GM11168 (cell line): ENCODE measurements at regions not wholly inside any gene's neighbourhood (a gene's known extent, or its start where the extent isn't known, plus 50 kb on each side); places are given as distances from the start of the nearest gene placed in this dataset.
"Not testable (repeated sequence)": the region's sequence is repeated elsewhere in the genome, so short reads cannot be mapped to it uniquely, and the experiment has no call there.

ENCODE experiments used
- in situ Hi-C: fragments of 300-500 bp; cut with MboI; formaldehyde crosslinking; loops from one replicate; pipeline ENCODE4 v1.12.0; 2022; ENCODE audit warnings: low sequenced_read_pairs; ENCODE audit not compliant: unreplicated experiment

GRCh38 chr5:131107128-131107527, 57.9 kb downstream of the HINT1 start:
- in situ Hi-C loops = loop anchor here (10.0 kb wide), 1 partner anchor 222 kb away; no protein-coding TSS in a partner anchor

- in situ Hi-C loops = loop anchor here (10.0 kb wide), 1 partner anchor 219 kb away; no protein-coding TSS in a partner anchor
Measured at GRCh38 chr5:131104169-131104808, 60.8 kb downstream of the HINT1 start.

GRCh38 chr5:131096774-131097710, 68.0 kb downstream of the HINT1 start:
- in situ Hi-C loops = no loop called here

GRCh38 chr5:131095561-131095960, 69.5 kb downstream of the HINT1 start:
- in situ Hi-C loops = not testable (repeated sequence)

GRCh38 chr5:131084436-131084835, 80.6 kb downstream of the HINT1 start:
- in situ Hi-C loops = no loop called here

- in situ Hi-C loops = no loop called here
Measured at GRCh38 chr5:131081913-131082488, 83.1 kb downstream of the HINT1 start.

GRCh38 chr5:131081374-131081773, 83.7 kb downstream of the HINT1 start:
- in situ Hi-C loops = no loop called here

- in situ Hi-C loops = no loop called here
Measured at GRCh38 chr5:131079232-131079631, 85.8 kb downstream of the HINT1 start.

GRCh38 chr5:131068893-131069643, 96.0 kb downstream of the HINT1 start:
- in situ Hi-C loops = no loop called here

GRCh38 chr5:131068076-131068475, 97.0 kb downstream of the HINT1 start:
- in situ Hi-C loops = no loop called here

- in situ Hi-C loops = no loop called here
Measured at GRCh38 chr5:131067636-131068035, 97.4 kb downstream of the HINT1 start.

- in situ Hi-C loops = no loop called here
Measured at GRCh38 chr5:131064669-131065371, 100.2 kb downstream of the HINT1 start.

- in situ Hi-C loops = no loop called here
Measured at GRCh38 chr5:131042021-131042789, 122.9 kb downstream of the HINT1 start.

- in situ Hi-C loops = no loop called here
Measured at GRCh38 chr5:131023498-131023865, 141.6 kb downstream of the HINT1 start.

- in situ Hi-C loops = no loop called here
Measured at GRCh38 chr5:131022811-131023497, 142.1 kb downstream of the HINT1 start.

- in situ Hi-C loops = no loop called here
Measured at GRCh38 chr5:131021646-131022045, 143.4 kb downstream of the HINT1 start.

GRCh38 chr5:131019601-131020315, 145.3 kb downstream of the HINT1 start:
- in situ Hi-C loops = no loop called here

- in situ Hi-C loops = no loop called here
Measured at GRCh38 chr5:131019111-131019510, 145.9 kb downstream of the HINT1 start.
